Naive thymus-derived CD4-positive, alpha-beta T cell (primary cell): ENCODE measurements at regions not wholly inside any gene's neighbourhood (a gene's known extent, or its start where the extent isn't known, plus 50 kb on each side); places are given as distances from the start of the nearest gene placed in this dataset.
"Not testable (repeated sequence)": the region's sequence is repeated elsewhere in the genome, so short reads cannot be mapped to it uniquely, and the experiment has no call there.

Source experiments
- ATAC-seq: fragments of 150-1000 bp; cut with Tn5 transposase; 2 replicates; pipeline ENCODE4 v1.10.0; 2021; ENCODE audit warnings: mild to moderate bottlenecking, moderate library complexity
- CTCF ChIA-PET: fragments of 350-600 bp; sonication (Branson Sonifier 250); formaldehyde crosslinking; loops from one replicate; lab custom pipeline; 2021; ENCODE audit warnings: antibody characterized with exemption; lab: Charles Lee
- POLR2A ChIA-PET: fragments of 350-600 bp; sonication (Branson Sonifier 250); formaldehyde crosslinking; loops from one replicate; lab custom pipeline; 2021; ENCODE audit warnings: antibody characterized with exemption, inconsistent platforms; lab: Charles Lee
- DNase-seq, 9 donors: peaks; one replicate each; pipeline versions ENCODE4 v3.0.0 to v3.0.0-alpha.2; 2020 to 2022; ENCODE audit warnings: mixed read lengths in 1 of 9
- H3K27ac ChIP-seq: one replicate; pipeline ENCODE4 v1.7.0; 2013; ENCODE audit warnings: mild to moderate bottlenecking, low read depth, low read length, moderate library complexity
- H3K27me3 ChIP-seq, 2 donors: one replicate each; pipeline ENCODE4 v1.7.0; 2013; ENCODE audit warnings: low read length in 2 of 2, mild to moderate bottlenecking in 2 of 2, moderate library complexity in 2 of 2; ENCODE audit not compliant: control insufficient read depth in 2 of 2, insufficient read depth in 2 of 2
- H3K36me3 ChIP-seq, 3 experiments: 1 replicate in 2 of 3; 2 replicates in 1 of 3; pipeline ENCODE4 v1.7.0; 2013; ENCODE audit warnings: low read length in 3 of 3, mild to moderate bottlenecking in 3 of 3, moderate library complexity in 1 of 3; ENCODE audit not compliant: insufficient read depth in 3 of 3, control insufficient read depth in 2 of 3
- H3K4me1 ChIP-seq, 2 donors: one replicate each; pipeline ENCODE4 v1.7.0; 2013; ENCODE audit warnings: low read length in 2 of 2, mild to moderate bottlenecking in 2 of 2, moderate library complexity in 1 of 2; ENCODE audit not compliant: control insufficient read depth in 2 of 2, insufficient read depth in 2 of 2
- H3K4me3 ChIP-seq: 2 replicates; pipeline ENCODE4 v1.7.0; 2013; ENCODE audit warnings: mild to moderate bottlenecking, low read length
- H3K9me3 ChIP-seq, 3 experiments: 1 replicate in 2 of 3; 2 replicates in 1 of 3; pipeline ENCODE4 v1.7.0; 2013; ENCODE audit warnings: low read length in 3 of 3; ENCODE audit not compliant: control insufficient read depth in 2 of 3
- H3K27ac Mint-ChIP-seq, 9 donors: one replicate each; pipeline ENCODE4 v1.8.0; 2020 to 2022; ENCODE audit warnings: mixed read lengths in 9 of 9, mild to moderate bottlenecking in 8 of 9, moderate library complexity in 5 of 9, inconsistent platforms in 2 of 9
- H3K27me3 Mint-ChIP-seq, 5 donors: one replicate each; pipeline ENCODE4 v1.8.0; 2021 to 2022; ENCODE audit warnings: mixed read lengths in 5 of 5, mild to moderate bottlenecking in 1 of 5
- H3K36me3 Mint-ChIP-seq, 5 donors: one replicate each; pipeline ENCODE4 v1.8.0; 2020 to 2022; ENCODE audit warnings: mixed read lengths in 5 of 5, mild to moderate bottlenecking in 3 of 5, inconsistent platforms in 1 of 5
- H3K4me1 Mint-ChIP-seq, 7 donors: one replicate each; pipeline ENCODE4 v1.8.0; 2020 to 2022; ENCODE audit warnings: mixed read lengths in 7 of 7, mild to moderate bottlenecking in 3 of 7, inconsistent platforms in 1 of 7
- H3K4me3 Mint-ChIP-seq, 10 donors: one replicate each; pipeline ENCODE4 v1.8.0; 2020 to 2022; ENCODE audit warnings: mild to moderate bottlenecking in 10 of 10, mixed read lengths in 10 of 10, moderate library complexity in 6 of 10, inconsistent platforms in 2 of 10
- H3K9me3 Mint-ChIP-seq, 11 donors: one replicate each; pipeline ENCODE4 v1.8.0; 2020 to 2022; ENCODE audit warnings: mixed read lengths in 11 of 11, mild to moderate bottlenecking in 4 of 11, inconsistent platforms in 1 of 11, moderate library complexity in 1 of 11
- intact Hi-C, 2 donors: fragments of 100-400 bp; cut with micrococcal nuclease; formaldehyde crosslinking; loops; one replicate each; pipeline ENCODE4 v1.15.1; 2023

GRCh38 chr3:145282505-145282904 lies 878.5 kb downstream of the PLOD2 start:
- Histone ChIP-seq H3K4me1 (no peaks in the 10 kb centered on the region), H3K9me3 (no peaks in the 10 kb centered on the region), H3K27me3 (no peaks in the 10 kb centered on the region), H3K4me3 (no peak overlapping the region), H3K36me3 (no peaks in the 10 kb centered on the region), H3K27ac (no peak overlapping the region)
- Mint-ChIP-seq H3K36me3 (no peaks in the 10 kb centered on the region), H3K27me3 (no peaks in the 10 kb centered on the region), H3K4me1 (no peaks in the 10 kb centered on the region), H3K27ac (no peak overlapping the region), H3K4me3 (no peak overlapping the region), H3K9me3 (peaks cover 0 to 18% (median 3%) of the 10 kb centered on the region in 11 donors)
- ChIA-PET POLR2A (no interaction called here), CTCF (no interaction called here)
- intact Hi-C loops: no loop called here
- DNase-seq: no peak
- ATAC-seq: no peak

DNA sequence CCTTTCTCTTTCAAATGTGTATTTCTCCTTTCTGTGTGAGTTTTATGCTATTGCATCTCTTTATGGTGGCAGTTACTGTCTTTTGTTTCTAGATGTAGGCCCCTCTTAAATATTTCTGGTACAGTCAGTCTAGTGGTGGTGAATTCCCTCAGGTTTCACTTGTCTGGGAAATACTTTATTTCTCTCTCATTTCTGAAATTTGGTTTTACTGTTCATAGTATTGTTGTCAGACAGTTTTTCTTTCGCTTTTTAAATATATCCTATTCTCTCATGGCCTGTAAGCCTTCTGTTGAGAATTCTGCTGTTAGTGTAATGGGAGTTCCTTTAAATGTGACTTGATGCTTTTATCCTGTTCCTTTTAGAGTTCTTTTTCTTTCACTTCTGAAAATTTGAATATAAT lies 874.0 kb downstream of the PLOD2 start:
- Mint-ChIP-seq H3K9me3 (peaks cover 0 to 29% (median 3%) of the 10 kb centered on the region in 11 donors), H3K4me3 (no peak overlapping the region), H3K36me3 (no peaks in the 10 kb centered on the region), H3K4me1 (no peaks in the 10 kb centered on the region), H3K27ac (no peak overlapping the region), H3K27me3 (no peaks in the 10 kb centered on the region)
- Histone ChIP-seq H3K27ac (no peak overlapping the region), H3K9me3 (no peaks in the 10 kb centered on the region), H3K36me3 (no peaks in the 10 kb centered on the region), H3K4me3 (no peak overlapping the region), H3K4me1 (no peaks in the 10 kb centered on the region), H3K27me3 (no peaks in the 10 kb centered on the region)
- ChIA-PET CTCF (no interaction called here), POLR2A (no interaction called here)
- intact Hi-C loops: no loop called here
- ATAC-seq: no peak
- no peak for DNase-seq

DNA sequence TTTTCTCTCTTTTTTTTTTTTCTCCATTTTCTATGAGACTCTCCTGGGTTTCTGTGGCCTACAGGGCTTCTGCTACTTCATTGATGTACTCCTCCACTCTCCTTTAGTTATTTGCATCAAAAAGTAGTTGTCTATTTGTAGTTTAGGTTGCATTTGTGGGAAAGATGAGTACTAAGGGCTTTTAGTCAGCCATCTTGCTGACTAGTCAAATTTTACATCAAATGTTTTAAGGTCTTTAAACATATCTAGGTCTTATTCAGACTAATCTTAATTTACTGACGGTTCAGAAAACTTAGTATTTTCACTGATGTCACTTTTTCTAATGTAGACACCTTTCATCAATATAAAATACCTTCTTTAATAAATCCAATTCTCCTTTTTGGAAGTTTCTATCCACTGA lies 871.0 kb downstream of the PLOD2 start:
- no peak overlapping the region for H3K4me3 Mint-ChIP-seq
- no peaks in the 10 kb centered on the region for H3K27me3 Mint-ChIP-seq
- peaks cover 0 to 24% (median 3%) of the 10 kb centered on the region in 11 donors for H3K9me3 Mint-ChIP-seq
- Histone ChIP-seq H3K4me1 (no peaks in the 10 kb centered on the region), H3K4me3 (no peak overlapping the region), H3K27me3 (no peaks in the 10 kb centered on the region), H3K36me3 (no peaks in the 10 kb centered on the region), H3K9me3 (no peaks in the 10 kb centered on the region), H3K27ac (no peak overlapping the region)
- ChIA-PET POLR2A (no interaction called here), CTCF (interaction anchor here (0.6 kb wide), 1 partner anchor 1025 kb away, joined by 3 read pairs; no protein-coding TSS in a partner anchor)
- no peaks in the 10 kb centered on the region for H3K36me3 Mint-ChIP-seq
- DNase-seq (no peak), ATAC-seq (no peak)
- intact Hi-C loops: no loop called here
- no peaks in the 10 kb centered on the region for H3K4me1 Mint-ChIP-seq
- no peak overlapping the region for H3K27ac Mint-ChIP-seq

DNA sequence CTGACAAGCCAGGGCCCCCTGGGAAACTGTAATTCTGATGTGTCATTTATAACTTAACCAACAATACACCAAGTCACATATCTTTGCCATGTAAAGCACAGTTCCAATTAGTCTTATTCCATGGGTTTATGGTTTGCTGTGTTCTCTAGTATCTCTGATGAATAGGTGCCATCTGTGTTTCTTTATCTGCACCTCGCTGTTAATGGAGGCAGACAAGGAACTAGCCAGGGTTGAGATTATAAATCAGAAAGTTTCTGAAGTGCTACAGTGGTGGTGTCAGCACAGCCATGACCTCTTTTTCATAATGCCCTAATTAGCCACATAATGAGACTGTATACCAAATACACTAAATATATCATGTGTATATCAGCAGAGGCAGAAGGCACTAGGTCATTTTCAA lies 866.4 kb downstream of the PLOD2 start:
- H3K27me3 ChIP-seq: no peaks in the 10 kb centered on the region
- H3K4me3 ChIP-seq: no peak overlapping the region
- no peaks in the 10 kb centered on the region for H3K9me3 ChIP-seq
- H3K36me3 Mint-ChIP-seq: no peaks in the 10 kb centered on the region
- no peak overlapping the region for H3K27ac Mint-ChIP-seq
- POLR2A ChIA-PET: no interaction called here
- no peak for ATAC-seq
- no peak overlapping the region for H3K4me3 Mint-ChIP-seq
- H3K36me3 ChIP-seq: no peaks in the 10 kb centered on the region
- no peak for DNase-seq
- H3K9me3 Mint-ChIP-seq: peaks cover 0 to 26% (median 3%) of the 10 kb centered on the region in 11 donors
- H3K4me1 ChIP-seq: no peaks in the 10 kb centered on the region
- intact Hi-C loops: no loop called here
- CTCF ChIA-PET: no interaction called here
- H3K4me1 Mint-ChIP-seq: no peaks in the 10 kb centered on the region
- no peak overlapping the region for H3K27ac ChIP-seq
- no peaks in the 10 kb centered on the region for H3K27me3 Mint-ChIP-seq

DNA sequence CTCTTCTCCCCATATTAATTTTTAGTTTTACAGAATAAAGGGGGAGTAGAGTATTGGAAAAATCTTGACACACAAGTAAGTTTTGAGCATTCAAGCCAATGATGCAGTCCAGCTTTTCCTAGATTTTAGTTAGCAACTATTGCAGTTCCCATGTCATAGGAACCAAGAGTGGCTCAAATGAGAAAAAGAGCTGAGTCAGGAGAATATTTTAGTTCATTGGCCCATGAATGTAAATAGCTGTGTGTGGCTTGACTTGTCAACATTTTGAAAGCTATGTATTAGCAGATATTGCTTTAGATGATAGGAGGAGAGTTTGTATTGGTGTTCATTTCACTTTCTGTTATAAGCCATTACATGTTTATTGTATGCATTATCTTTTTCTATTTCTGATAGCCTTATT lies 853.7 kb downstream of the PLOD2 start:
- CTCF ChIA-PET: no interaction called here
- H3K36me3 ChIP-seq: no peaks in the 10 kb centered on the region
- ATAC-seq: no peak
- no peaks in the 10 kb centered on the region for H3K27me3 ChIP-seq
- no peaks in the 10 kb centered on the region for H3K4me1 Mint-ChIP-seq
- H3K27me3 Mint-ChIP-seq: no peaks in the 10 kb centered on the region
- peaks cover 0 to 9% (median 0%) of the 10 kb centered on the region in 11 donors for H3K9me3 Mint-ChIP-seq
- no peaks in the 10 kb centered on the region for H3K4me1 ChIP-seq
- POLR2A ChIA-PET: no interaction called here
- no peak overlapping the region for H3K4me3 Mint-ChIP-seq
- H3K27ac Mint-ChIP-seq: no peak overlapping the region
- H3K4me3 ChIP-seq: no peak overlapping the region
- H3K9me3 ChIP-seq: no peaks in the 10 kb centered on the region
- no peak overlapping the region for H3K27ac ChIP-seq
- no peak for DNase-seq
- intact Hi-C loops: no loop called here
- H3K36me3 Mint-ChIP-seq: no peaks in the 10 kb centered on the region

DNA sequence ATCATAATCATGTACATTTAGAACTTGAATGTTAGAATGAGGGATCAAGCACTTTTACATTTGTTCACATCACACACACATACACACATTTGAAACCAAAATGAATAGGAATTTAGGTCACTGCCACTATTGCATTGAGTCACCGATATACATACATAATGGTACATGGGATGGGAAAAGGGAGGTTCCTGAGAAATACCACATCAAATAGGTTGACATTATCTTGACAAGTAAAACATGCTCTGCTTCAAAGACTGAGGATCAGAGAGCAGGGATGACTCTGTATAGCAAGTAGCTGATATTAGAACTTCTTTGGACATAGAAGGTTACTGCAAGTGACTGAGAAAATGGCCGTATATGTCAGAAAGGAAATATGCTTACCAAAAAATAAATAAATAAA lies 847.2 kb downstream of the PLOD2 start:
- Mint-ChIP-seq H3K36me3 (no peaks in the 10 kb centered on the region), H3K4me3 (no peak overlapping the region), H3K27ac (no peak overlapping the region), H3K27me3 (no peaks in the 10 kb centered on the region), H3K4me1 (no peaks in the 10 kb centered on the region), H3K9me3 (peaks cover 0 to 15% (median 5%) of the 10 kb centered on the region in 11 donors)
- ChIA-PET POLR2A (no interaction called here), CTCF (no interaction called here)
- H3K36me3 ChIP-seq: no peaks in the 10 kb centered on the region
- no peak overlapping the region for H3K4me3 ChIP-seq
- H3K27me3 ChIP-seq: no peaks in the 10 kb centered on the region
- no peak overlapping the region for H3K27ac ChIP-seq
- no peaks in the 10 kb centered on the region for H3K4me1 ChIP-seq
- ATAC-seq (no peak), DNase-seq (no peak)
- H3K9me3 ChIP-seq: no peaks in the 10 kb centered on the region
- intact Hi-C loops: no loop called here

DNA sequence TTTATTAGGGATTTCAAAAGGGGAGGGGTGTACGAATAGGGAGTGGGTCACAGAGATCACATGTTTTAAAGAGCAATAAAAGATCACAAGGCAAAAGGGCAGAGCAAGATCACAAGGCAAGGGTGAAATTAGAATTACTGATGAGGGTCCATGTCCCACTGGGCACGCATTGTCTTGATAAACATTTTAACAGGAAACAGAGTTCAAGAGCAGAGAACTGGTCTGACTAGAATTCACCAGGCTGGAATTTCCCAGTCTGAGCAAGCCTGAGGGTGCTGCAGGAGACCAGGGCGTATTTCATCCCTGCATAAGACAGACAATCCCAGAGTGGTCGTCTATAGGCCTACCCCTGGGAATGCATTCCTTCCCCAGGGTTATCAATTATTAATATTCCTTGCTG lies 844.7 kb downstream of the PLOD2 start:
- H3K36me3 ChIP-seq, ATAC-seq, CTCF ChIA-PET, H3K27ac ChIP-seq, H3K27me3 Mint-ChIP-seq, H3K4me3 Mint-ChIP-seq, DNase-seq, POLR2A ChIA-PET, H3K27me3 ChIP-seq, H3K36me3 Mint-ChIP-seq, H3K9me3 ChIP-seq, H3K4me1 Mint-ChIP-seq, H3K4me1 ChIP-seq, intact Hi-C loops, H3K27ac Mint-ChIP-seq, H3K4me3 ChIP-seq: not testable (repeated sequence)
- peaks cover 0 to 20% (median 7%) of the 10 kb centered on the region in 11 donors for H3K9me3 Mint-ChIP-seq
